ENCODE measurements at regions not wholly inside any gene's neighbourhood (a gene's known extent, or its start where the extent isn't known, plus 50 kb on each side); places are given as distances from the start of the nearest gene placed in this dataset.
A peak's percentile ranks its signal among the peaks of the same experiment; 100 is the strongest.
"Not testable (repeated sequence)": the region's sequence is repeated elsewhere in the genome, so short reads cannot be mapped to it uniquely, and the experiment has no call there.

- intact Hi-C loops (cut with DNase I), result no loop called here
- DNase-seq (ENCODE audit: low spot score), result no peak
- ATAC-seq, result peak; percentile 11
Measured at GRCh38 chr2:224220586-224221255, 181.2 kb downstream of the FAM124B start.

GRCh38 chr2:224219781-224220180, 180.7 kb upstream of the SERPINE2 start:
- ATAC-seq, result no peak
- intact Hi-C loops (cut with DNase I), result no loop called here
- no peak for DNase-seq (ENCODE audit: low spot score)

- DNase-seq (ENCODE audit: low spot score), result no peak
- ATAC-seq, result peak; percentile 85
- intact Hi-C loops (cut with DNase I), result no loop called here
Measured at GRCh38 chr2:224217962-224218347, 178.9 kb upstream of the SERPINE2 start.

GRCh38 chr2:224217233-224217961, 178.3 kb upstream of the SERPINE2 start:
- ATAC-seq (no peak), DNase-seq (ENCODE audit: low spot score) (no peak)
- intact Hi-C loops (cut with DNase I), result no loop called here

- ATAC-seq; DNase-seq (ENCODE audit: low spot score); intact Hi-C loops (cut with DNase I): not testable (repeated sequence)
Measured at GRCh38 chr2:224215611-224216010, 176.5 kb upstream of the SERPINE2 start.

- DNase-seq (ENCODE audit: low spot score) (no peak), ATAC-seq (no peak)
- intact Hi-C loops (cut with DNase I), result no loop called here
Measured at GRCh38 chr2:224213396-224213795, 174.3 kb upstream of the SERPINE2 start.

GRCh38 chr2:224211791-224212190, 172.7 kb upstream of the SERPINE2 start:
- intact Hi-C loops (cut with DNase I), result no loop called here
- DNase-seq (ENCODE audit: low spot score), result no peak
- peak; percentile 51 for ATAC-seq

- DNase-seq (ENCODE audit: low spot score), result no peak
- ATAC-seq, result no peak
- intact Hi-C loops (cut with DNase I), result no loop called here
Measured at GRCh38 chr2:224211181-224211480, 172.0 kb upstream of the SERPINE2 start.

- DNase-seq (ENCODE audit: low spot score) (no peak), ATAC-seq (no peak)
- intact Hi-C loops (cut with DNase I), result no loop called here
Measured at GRCh38 chr2:224210286-224211180, 171.4 kb upstream of the SERPINE2 start.

GRCh38 chr2:224209555-224210285, 170.6 kb upstream of the SERPINE2 start:
- DNase-seq (ENCODE audit: low spot score) (no peak), ATAC-seq (no peak)
- intact Hi-C loops (cut with DNase I), result no loop called here

- intact Hi-C loops (cut with DNase I), result no loop called here
- ATAC-seq (no peak), DNase-seq (ENCODE audit: low spot score) (no peak)
Measured at GRCh38 chr2:224208443-224208842, 169.4 kb upstream of the SERPINE2 start.

- intact Hi-C loops (cut with DNase I), result no loop called here
- ATAC-seq (no peak), DNase-seq (ENCODE audit: low spot score) (no peak)
Measured at GRCh38 chr2:224208007-224208406, 168.9 kb upstream of the SERPINE2 start.

- intact Hi-C loops (cut with DNase I), result no loop called here
- DNase-seq (ENCODE audit: low spot score) (no peak), ATAC-seq (no peak)
Measured at GRCh38 chr2:224206816-224207215, 167.7 kb upstream of the SERPINE2 start.

GRCh38 chr2:224202281-224202865, 163.3 kb upstream of the SERPINE2 start:
- intact Hi-C loops (cut with DNase I), result no loop called here
- ATAC-seq (no peak), DNase-seq (ENCODE audit: low spot score) (no peak)

GRCh38 chr2:224198436-224198835, 159.3 kb upstream of the SERPINE2 start:
- ATAC-seq, result no peak
- intact Hi-C loops (cut with DNase I), result no loop called here
- no peak for DNase-seq (ENCODE audit: low spot score)

GRCh38 chr2:224196810-224197209, 157.7 kb upstream of the SERPINE2 start:
- ATAC-seq, result peak; percentile 26
- intact Hi-C loops (cut with DNase I), result no loop called here
- no peak for DNase-seq (ENCODE audit: low spot score)

GRCh38 chr2:224195925-224196571, 157.0 kb upstream of the SERPINE2 start:
- DNase-seq (ENCODE audit: low spot score) (peak; percentile 60), ATAC-seq (peak; percentile 95)
- intact Hi-C loops (cut with DNase I), result no loop called here

- intact Hi-C loops (cut with DNase I), result no loop called here
- ATAC-seq (no peak), DNase-seq (ENCODE audit: low spot score) (no peak)
Measured at GRCh38 chr2:224194161-224194560, 155.1 kb upstream of the SERPINE2 start.
